NCI-H1092 treated with DMSO at 0.1 percent for 48 hours (cell line): ENCODE measurements at regions not wholly inside any gene's neighbourhood (a gene's known extent, or its start where the extent isn't known, plus 50 kb on each side); places are given as distances from the start of the nearest gene placed in this dataset.
"Not testable (repeated sequence)": the region's sequence is repeated elsewhere in the genome, so short reads cannot be mapped to it uniquely, and the experiment has no call there.

Source experiments
- DNase-seq: peaks from one replicate; lab custom pipeline; 2025; lab: John Stamatoyannopoulos, UW

- no peak for DNase-seq
Measured at GRCh38 chr7:68756986-68757495, 841.2 kb upstream of the AUTS2 start.

GRCh38 chr7:68760556-68760955 lies 837.7 kb upstream of the AUTS2 start:
- no peak for DNase-seq

DNA sequence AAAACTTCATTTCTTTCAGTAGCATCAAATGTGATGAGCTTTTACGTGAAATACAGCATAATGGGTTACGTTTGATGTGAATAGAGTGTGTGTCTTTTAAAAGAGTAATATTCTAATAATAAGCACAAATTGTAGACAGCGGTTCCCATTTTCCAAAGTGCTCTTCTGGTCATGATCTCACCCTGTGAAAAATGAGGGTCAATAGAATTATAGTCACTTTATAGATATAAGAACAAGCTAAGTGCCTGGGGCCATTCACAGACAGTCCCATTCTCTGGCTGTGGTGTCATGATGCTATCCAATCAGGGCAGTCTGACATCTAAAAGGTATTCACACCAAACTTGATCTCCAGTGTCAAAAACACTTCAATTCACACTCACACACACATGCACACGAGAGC lies 830.8 kb upstream of the AUTS2 start:
- no peak for DNase-seq

DNA sequence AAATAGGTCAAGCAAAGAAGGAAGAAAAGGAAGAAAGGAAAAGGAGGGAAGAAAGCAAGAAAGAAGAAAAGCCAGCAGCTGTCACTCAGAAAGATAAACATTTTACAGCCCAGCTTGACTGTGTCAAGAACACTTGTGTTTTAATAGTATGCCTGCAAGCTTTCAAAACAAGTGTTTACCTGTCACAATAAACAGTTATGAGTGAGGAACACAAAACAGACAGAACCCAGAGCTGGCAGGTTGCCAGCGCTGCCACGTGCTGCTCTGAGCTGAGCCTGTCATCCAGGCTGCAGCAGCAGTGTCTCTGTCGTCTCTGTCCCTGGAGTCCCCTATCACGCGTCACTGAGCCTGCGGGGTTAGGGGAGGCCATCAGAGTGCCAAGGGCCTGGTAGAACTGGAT lies 827.6 kb upstream of the AUTS2 start:
- peak; percentile 66 for DNase-seq

DNA sequence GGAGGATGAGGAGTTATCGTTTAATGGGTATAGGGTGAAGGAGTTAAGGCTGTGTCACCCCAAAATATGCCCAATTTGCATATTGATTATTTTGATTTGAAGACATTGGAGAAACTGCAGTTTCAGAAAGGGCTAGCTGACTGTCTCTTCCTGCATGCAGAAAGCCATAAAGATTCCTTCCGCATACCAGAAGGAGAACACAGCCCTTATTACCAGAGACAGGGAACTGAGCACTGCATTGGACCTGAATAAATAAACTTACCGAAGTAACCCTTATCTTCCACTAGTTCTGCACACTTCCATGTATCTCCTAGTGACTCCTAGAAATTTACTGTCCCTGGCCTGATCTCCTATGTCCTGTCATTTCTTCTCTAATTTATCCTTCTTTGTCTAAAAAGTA lies 821.9 kb upstream of the AUTS2 start:
- DNase-seq: no peak

GRCh38 chr7:68783684-68784083 lies 814.6 kb upstream of the AUTS2 start:
- DNase-seq: no peak

GRCh38 chr7:68785036-68785435 lies 813.2 kb upstream of the AUTS2 start:
- peak; percentile 23 for DNase-seq

- DNase-seq: peak; percentile 78
Measured at GRCh38 chr7:68787566-68787965, 810.7 kb upstream of the AUTS2 start.

DNA sequence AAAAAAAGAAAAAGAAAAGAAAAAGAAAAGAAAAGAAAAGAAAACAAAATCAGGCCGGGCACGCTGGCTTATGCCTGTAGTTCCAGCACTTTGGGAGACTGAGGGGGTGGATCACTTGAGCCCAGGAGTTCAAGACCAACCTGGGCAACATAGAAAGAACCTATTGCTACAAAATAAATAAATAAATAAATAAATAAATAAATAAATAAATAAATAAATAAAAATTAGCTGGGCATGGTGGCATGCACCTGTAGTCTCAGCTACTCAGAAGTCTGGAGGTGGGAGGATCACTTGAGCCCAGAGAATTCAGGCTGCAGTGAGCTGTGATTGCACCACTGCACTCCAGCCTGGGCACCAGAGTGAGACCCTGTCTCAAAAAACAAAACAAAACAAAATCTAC lies 809.7 kb upstream of the AUTS2 start:
- not testable (repeated sequence) for DNase-seq

DNA sequence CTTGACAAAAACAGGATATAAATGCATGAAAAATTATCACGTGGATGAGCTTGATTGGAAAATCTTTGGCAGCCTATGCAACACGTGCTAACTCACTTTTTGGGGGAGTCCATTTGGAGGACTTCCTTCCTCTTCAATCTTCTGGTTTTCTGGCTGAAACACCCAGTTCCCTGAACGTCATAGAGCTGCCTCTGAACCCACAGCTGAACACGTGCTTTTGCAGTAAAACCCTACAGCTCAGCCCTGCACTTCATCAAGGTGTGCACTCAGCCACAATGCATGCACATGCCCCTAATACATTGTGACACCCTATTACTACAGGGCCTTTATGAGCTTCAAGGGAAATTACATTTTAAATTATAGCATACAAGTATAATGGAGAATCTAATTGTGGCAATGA lies 808.7 kb upstream of the AUTS2 start:
- DNase-seq: no peak

GRCh38 chr7:68792351-68792750 lies 805.9 kb upstream of the AUTS2 start:
- no peak for DNase-seq

GRCh38 chr7:68793513-68793912 lies 804.8 kb upstream of the AUTS2 start:
- no peak for DNase-seq

GRCh38 chr7:68800316-68800715 lies 798.0 kb upstream of the AUTS2 start:
- no peak for DNase-seq

DNA sequence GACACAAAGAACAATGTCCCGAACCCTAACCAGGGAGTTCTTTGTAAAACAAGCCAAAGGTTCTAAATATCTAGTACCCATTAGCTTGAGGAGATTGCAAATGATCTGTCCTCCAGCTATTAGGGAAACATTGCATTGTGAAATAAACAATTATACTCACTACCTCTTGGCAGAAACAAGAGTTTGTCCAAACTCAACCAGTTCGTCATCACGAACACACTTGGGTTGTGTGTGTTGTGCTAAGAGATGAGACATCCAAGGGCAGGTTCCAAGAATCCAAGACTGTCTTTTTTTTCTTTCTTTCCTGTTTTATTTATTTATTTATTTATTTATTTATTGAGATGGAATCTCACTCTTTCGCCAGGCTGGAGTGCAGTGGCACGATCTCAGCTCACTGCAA lies 793.1 kb upstream of the AUTS2 start:
- no peak for DNase-seq

GRCh38 chr7:68807666-68808065 lies 790.6 kb upstream of the AUTS2 start:
- DNase-seq: no peak

GRCh38 chr7:68813551-68814080 lies 784.7 kb upstream of the AUTS2 start:
- peak; percentile 92 for DNase-seq

DNA sequence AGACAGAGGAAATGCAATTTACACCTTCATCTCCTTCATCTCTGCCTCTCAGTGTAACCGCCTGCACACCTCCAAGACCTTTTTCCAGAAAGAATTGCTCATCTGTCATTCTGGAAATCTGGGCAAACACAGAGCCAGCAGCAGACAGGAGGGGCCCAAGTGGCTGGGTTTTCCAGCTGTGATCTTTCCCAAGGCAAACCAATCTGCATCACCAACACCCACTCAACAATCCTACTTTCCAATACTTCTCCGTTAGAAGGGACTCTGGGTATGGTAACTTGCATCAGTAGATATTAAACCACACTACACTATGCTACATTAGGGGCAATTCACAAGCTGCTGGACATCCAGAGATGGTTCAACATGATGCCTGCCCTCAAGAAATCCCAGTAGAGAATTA lies 781.8 kb upstream of the AUTS2 start:
- no peak for DNase-seq

- DNase-seq: no peak
Measured at GRCh38 chr7:68820321-68820720, 778.0 kb upstream of the AUTS2 start.

GRCh38 chr7:68821846-68822245 lies 776.4 kb upstream of the AUTS2 start:
- no peak for DNase-seq

DNA sequence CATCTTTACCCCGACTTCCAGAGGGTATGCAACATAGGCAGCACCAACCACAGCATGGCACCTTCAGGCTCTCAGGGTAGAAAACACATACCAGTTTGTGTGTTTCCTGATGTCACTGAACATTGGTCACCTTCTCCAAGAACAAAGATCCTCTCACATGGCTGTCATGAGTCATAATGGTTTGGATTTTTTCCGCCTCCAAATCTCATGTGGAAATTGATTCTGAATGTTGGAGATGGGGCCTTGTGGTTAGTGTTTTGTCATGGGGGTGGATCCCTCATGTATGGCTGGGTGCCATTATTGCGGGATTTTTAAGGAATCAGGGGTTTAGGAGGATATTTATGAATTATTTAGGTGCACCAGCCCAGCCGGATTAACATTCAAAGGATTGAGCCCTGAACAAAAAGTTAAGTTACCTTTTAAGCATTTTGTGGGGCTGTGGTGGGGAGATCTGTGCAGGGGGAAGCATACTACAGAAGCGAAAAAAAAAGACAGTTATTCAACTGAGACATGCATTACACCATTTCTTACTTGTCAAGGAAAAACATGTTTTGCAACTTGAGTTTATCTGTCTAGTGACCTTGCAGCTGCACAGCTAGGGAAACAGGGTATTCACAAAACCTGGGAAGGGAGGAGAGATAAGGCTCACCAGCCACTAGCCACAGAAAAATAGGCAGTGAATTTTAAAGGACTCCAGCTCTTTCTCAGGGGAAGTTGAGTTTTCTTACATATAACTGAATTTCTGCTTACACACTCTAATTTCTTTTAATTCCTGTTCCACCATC lies 774.1 kb upstream of the AUTS2 start:
- no peak for DNase-seq

DNA sequence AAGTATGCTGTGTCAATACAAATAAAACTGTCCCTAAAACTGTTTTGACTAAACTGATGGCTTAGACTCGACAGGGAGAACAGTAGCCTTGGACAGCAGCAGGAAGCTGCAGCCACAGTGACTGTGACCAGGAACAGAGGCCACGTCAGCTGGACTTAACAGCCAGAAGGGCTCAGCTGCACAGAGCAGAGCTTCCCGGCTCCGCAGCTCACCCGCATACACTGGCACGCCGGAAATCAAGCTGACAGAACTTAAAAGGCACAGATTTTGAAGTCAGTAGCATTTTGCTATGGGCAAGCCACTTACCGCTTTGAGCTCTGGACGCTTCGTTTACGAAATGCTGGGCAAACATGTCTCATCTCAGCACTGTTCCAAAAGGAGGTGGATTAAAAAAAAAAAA lies 769.7 kb upstream of the AUTS2 start:
- DNase-seq: no peak

DNA sequence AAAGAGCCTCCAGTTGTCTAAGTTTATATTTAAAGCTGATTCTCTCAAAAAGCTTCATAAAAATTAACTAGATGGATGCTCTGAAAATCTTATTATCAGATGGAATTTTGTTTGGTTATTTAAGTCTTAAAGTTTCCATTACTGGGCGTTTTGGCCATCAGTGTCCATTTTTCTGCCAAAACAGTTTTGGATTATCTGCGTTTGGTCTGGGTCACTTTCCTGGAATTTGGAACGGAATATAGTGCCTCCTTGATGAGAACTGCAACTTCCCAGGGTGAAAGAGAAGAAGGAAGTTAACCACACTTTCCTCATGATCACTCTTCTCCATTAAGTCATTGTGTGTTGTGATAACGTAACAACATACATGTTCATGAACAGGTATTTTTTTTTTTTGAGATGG lies 764.9 kb upstream of the AUTS2 start:
- DNase-seq: no peak

DNA sequence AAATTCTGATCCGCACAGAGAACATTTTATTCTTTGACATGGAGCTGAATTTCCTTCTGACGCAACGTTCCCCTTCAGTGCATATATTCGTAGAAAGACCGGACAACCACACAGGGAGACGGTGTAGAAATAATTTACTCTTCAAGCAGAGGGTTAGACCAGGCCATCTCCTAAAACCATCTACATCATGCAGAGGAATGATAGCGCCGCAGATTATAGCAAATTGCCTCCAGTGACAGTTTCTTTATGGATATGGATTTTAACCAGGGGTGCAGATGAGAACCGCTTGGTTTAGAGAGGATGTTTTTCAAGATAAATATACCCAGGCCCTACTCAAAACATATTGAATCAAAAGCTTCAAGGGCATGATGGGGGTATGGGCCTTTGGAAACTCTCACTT lies 759.3 kb upstream of the AUTS2 start:
- DNase-seq: no peak

GRCh38 chr7:68840991-68841390 lies 757.3 kb upstream of the AUTS2 start:
- no peak for DNase-seq
